CD4-positive, alpha-beta memory T cell (primary cell): ENCODE measurements at regions not wholly inside any gene's neighbourhood (a gene's known extent, or its start where the extent isn't known, plus 50 kb on each side); places are given as distances from the start of the nearest gene placed in this dataset.

Experiments used
- CTCF ChIA-PET: fragments of 350-600 bp; sonication (Branson Sonifier 250); formaldehyde crosslinking; loops from one replicate; lab custom pipeline; 2021; ENCODE audit warnings: inconsistent platforms; ENCODE audit not compliant: partially characterized antibody; lab: Charles Lee
- POLR2A ChIA-PET: fragments of 350-600 bp; sonication (Branson Sonifier 250); formaldehyde crosslinking; loops from one replicate; lab custom pipeline; 2021; ENCODE audit not compliant: partially characterized antibody; lab: Charles Lee
- DNase-seq, 5 donors: peaks; one replicate each; pipeline versions ENCODE4 v3.0.0 to v3.0.0-alpha.2; 2020 to 2022; ENCODE audit warnings: mixed read lengths in 1 of 5
- H3K27ac ChIP-seq: one replicate; pipeline ENCODE4 v1.7.0; 2013; ENCODE audit warnings: low read depth, low read length
- H3K27me3 ChIP-seq: 2 replicates; pipeline ENCODE4 v1.7.0; 2013; ENCODE audit warnings: mild to moderate bottlenecking, low read length, moderate library complexity; ENCODE audit not compliant: insufficient read depth
- H3K36me3 ChIP-seq: 2 replicates; pipeline ENCODE4 v1.7.0; 2013; ENCODE audit warnings: mild to moderate bottlenecking, low read length, moderate library complexity; ENCODE audit not compliant: insufficient read depth
- H3K4me1 ChIP-seq: 2 replicates; pipeline ENCODE4 v1.7.0; 2013; ENCODE audit warnings: mild to moderate bottlenecking, low read length, moderate library complexity; ENCODE audit not compliant: insufficient read depth
- H3K4me3 ChIP-seq, 2 donors: one replicate each; pipeline ENCODE4 v1.7.0; 2013; ENCODE audit warnings: low read length in 2 of 2, mild to moderate bottlenecking in 1 of 2
- H3K9me3 ChIP-seq, 2 donors: one replicate each; pipeline ENCODE4 v1.7.0; 2013; ENCODE audit warnings: low read length in 2 of 2, control low read depth in 1 of 2; ENCODE audit not compliant: control insufficient read depth in 1 of 2
- H3K27ac Mint-ChIP-seq, 7 donors: one replicate each; pipeline ENCODE4 v1.8.0; 2020 to 2021; ENCODE audit warnings: mixed read lengths in 7 of 7, mild to moderate bottlenecking in 6 of 7, inconsistent platforms in 3 of 7, moderate library complexity in 3 of 7
- H3K27me3 Mint-ChIP-seq, 2 donors: one replicate each; pipeline ENCODE4 v1.8.0; 2020 to 2021; ENCODE audit warnings: mixed read lengths in 2 of 2
- H3K36me3 Mint-ChIP-seq, 2 donors: one replicate each; pipeline ENCODE4 v1.8.0; 2020 to 2021; ENCODE audit warnings: mixed read lengths in 2 of 2, inconsistent platforms in 1 of 2, mild to moderate bottlenecking in 1 of 2
- H3K4me1 Mint-ChIP-seq, 4 donors: one replicate each; pipeline ENCODE4 v1.8.0; 2020 to 2021; ENCODE audit warnings: mixed read lengths in 4 of 4, mild to moderate bottlenecking in 1 of 4
- H3K4me3 Mint-ChIP-seq, 8 donors: one replicate each; pipeline ENCODE4 v1.8.0; 2020 to 2021; ENCODE audit warnings: mixed read lengths in 8 of 8, mild to moderate bottlenecking in 7 of 8, moderate library complexity in 6 of 8, inconsistent platforms in 3 of 8
- H3K9me3 Mint-ChIP-seq, 8 donors: one replicate each; pipeline ENCODE4 v1.8.0; 2020 to 2021; ENCODE audit warnings: mixed read lengths in 8 of 8, mild to moderate bottlenecking in 5 of 8, inconsistent platforms in 3 of 8, moderate library complexity in 1 of 8
- intact Hi-C: fragments of 100-400 bp; cut with micrococcal nuclease; formaldehyde crosslinking; loops from one replicate; pipeline ENCODE4 v1.15.1; 2023

- intact Hi-C loops, result no loop called here
- H3K4me3 ChIP-seq, result no peak overlapping the region
- H3K36me3 ChIP-seq, result no peaks in the 10 kb centered on the region
- Mint-ChIP-seq H3K36me3 (no peaks in the 10 kb centered on the region), H3K27me3 (no peaks in the 10 kb centered on the region), H3K4me3 (no peak overlapping the region), H3K9me3 (peaks cover 0 to 4% (median 0%) of the 10 kb centered on the region in 8 donors), H3K27ac (no peak overlapping the region), H3K4me1 (no peaks in the 10 kb centered on the region)
- no peak for DNase-seq
- no peak overlapping the region for H3K27ac ChIP-seq
- H3K4me1 ChIP-seq, result no peaks in the 10 kb centered on the region
- ChIA-PET POLR2A (no interaction called here), CTCF (no interaction called here)
- no peaks in the 10 kb centered on the region for H3K9me3 ChIP-seq
- H3K27me3 ChIP-seq, result no peaks in the 10 kb centered on the region
These were observed 391.2 kb downstream of the SLITRK2 start for GRCh38 chrX:146208821-146209220.

GRCh38 chrX:146224442-146224841 is 406.8 kb downstream of the SLITRK2 start:
- no peaks in the 10 kb centered on the region for H3K4me1 Mint-ChIP-seq
- H3K4me3 Mint-ChIP-seq, result no peak overlapping the region
- Histone ChIP-seq H3K4me1 (no peaks in the 10 kb centered on the region), H3K27ac (no peak overlapping the region), H3K9me3 (no peaks in the 10 kb centered on the region), H3K27me3 (no peaks in the 10 kb centered on the region), H3K4me3 (no peak overlapping the region), H3K36me3 (no peaks in the 10 kb centered on the region)
- no peaks in the 10 kb centered on the region for H3K27me3 Mint-ChIP-seq
- no peaks in the 10 kb centered on the region for H3K36me3 Mint-ChIP-seq
- DNase-seq, result no peak
- CTCF ChIA-PET, result no interaction called here
- no peak overlapping the region for H3K27ac Mint-ChIP-seq
- H3K9me3 Mint-ChIP-seq, result peaks cover 0 to 7% (median under 1%) of the 10 kb centered on the region in 8 donors
- POLR2A ChIA-PET, result no interaction called here
- intact Hi-C loops, result no loop called here

GRCh38 chrX:146238173-146238572 is 420.5 kb downstream of the SLITRK2 start:
- no peaks in the 10 kb centered on the region for H3K36me3 ChIP-seq
- H3K27me3 Mint-ChIP-seq, result no peaks in the 10 kb centered on the region
- no peaks in the 10 kb centered on the region for H3K9me3 ChIP-seq
- H3K36me3 Mint-ChIP-seq, result no peaks in the 10 kb centered on the region
- H3K9me3 Mint-ChIP-seq, result peaks cover 0 to 6% (median 0%) of the 10 kb centered on the region in 8 donors
- no peak overlapping the region for H3K4me3 Mint-ChIP-seq
- H3K27ac ChIP-seq, result no peak overlapping the region
- H3K27ac Mint-ChIP-seq, result no peak overlapping the region
- DNase-seq, result no peak
- H3K4me1 Mint-ChIP-seq, result no peaks in the 10 kb centered on the region
- no peaks in the 10 kb centered on the region for H3K4me1 ChIP-seq
- intact Hi-C loops, result no loop called here
- CTCF ChIA-PET, result no interaction called here
- H3K4me3 ChIP-seq, result no peak overlapping the region
- H3K27me3 ChIP-seq, result no peaks in the 10 kb centered on the region
- POLR2A ChIA-PET, result no interaction called here

DNA sequence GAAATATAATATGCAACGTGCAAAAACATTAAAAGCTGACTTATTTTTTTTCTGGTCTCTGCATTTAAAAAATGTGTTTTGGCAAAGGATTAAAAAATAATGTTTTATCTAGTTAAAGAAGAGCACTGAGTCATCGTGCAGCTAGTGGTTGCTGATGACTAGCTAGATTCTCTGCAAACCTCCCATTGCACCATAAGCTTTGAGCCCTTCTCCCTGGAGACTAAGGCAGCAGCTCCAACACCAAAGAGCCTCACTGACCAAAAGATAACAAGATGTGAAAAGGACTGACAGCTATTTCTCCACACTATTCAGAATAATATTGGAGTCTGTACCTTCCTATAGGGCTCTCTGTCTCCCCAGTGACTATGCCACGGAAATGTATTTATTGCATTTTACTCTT is 424.3 kb downstream of the SLITRK2 start:
- Mint-ChIP-seq H3K9me3 (peaks cover 0 to 4% (median 0%) of the 10 kb centered on the region in 8 donors), H3K27me3 (no peaks in the 10 kb centered on the region), H3K4me1 (no peaks in the 10 kb centered on the region), H3K27ac (no peak overlapping the region), H3K36me3 (no peaks in the 10 kb centered on the region), H3K4me3 (no peak overlapping the region)
- H3K4me1 ChIP-seq, result no peaks in the 10 kb centered on the region
- ChIA-PET CTCF (no interaction called here), POLR2A (interaction anchor here (0.6 kb wide), 1 partner anchor 197 kb away, joined by 3 read pairs; no protein-coding TSS in a partner anchor)
- intact Hi-C loops, result no loop called here
- no peak overlapping the region for H3K27ac ChIP-seq
- no peak for DNase-seq
- no peak overlapping the region for H3K4me3 ChIP-seq
- no peaks in the 10 kb centered on the region for H3K27me3 ChIP-seq
- no peaks in the 10 kb centered on the region for H3K9me3 ChIP-seq
- H3K36me3 ChIP-seq, result no peaks in the 10 kb centered on the region

GRCh38 chrX:146243041-146243440 is 425.4 kb downstream of the SLITRK2 start:
- H3K4me3 ChIP-seq, result no peak overlapping the region
- no peak for DNase-seq
- no peak overlapping the region for H3K4me3 Mint-ChIP-seq
- H3K27me3 Mint-ChIP-seq, result no peaks in the 10 kb centered on the region
- intact Hi-C loops, result no loop called here
- H3K27ac Mint-ChIP-seq, result no peak overlapping the region
- H3K36me3 ChIP-seq, result no peaks in the 10 kb centered on the region
- H3K4me1 Mint-ChIP-seq, result no peaks in the 10 kb centered on the region
- no peak overlapping the region for H3K27ac ChIP-seq
- H3K4me1 ChIP-seq, result no peaks in the 10 kb centered on the region
- CTCF ChIA-PET, result no interaction called here
- H3K27me3 ChIP-seq, result no peaks in the 10 kb centered on the region
- POLR2A ChIA-PET, result no interaction called here
- H3K9me3 ChIP-seq, result no peaks in the 10 kb centered on the region
- peaks cover 0 to 2% (median 0%) of the 10 kb centered on the region in 8 donors for H3K9me3 Mint-ChIP-seq
- no peaks in the 10 kb centered on the region for H3K36me3 Mint-ChIP-seq

DNA sequence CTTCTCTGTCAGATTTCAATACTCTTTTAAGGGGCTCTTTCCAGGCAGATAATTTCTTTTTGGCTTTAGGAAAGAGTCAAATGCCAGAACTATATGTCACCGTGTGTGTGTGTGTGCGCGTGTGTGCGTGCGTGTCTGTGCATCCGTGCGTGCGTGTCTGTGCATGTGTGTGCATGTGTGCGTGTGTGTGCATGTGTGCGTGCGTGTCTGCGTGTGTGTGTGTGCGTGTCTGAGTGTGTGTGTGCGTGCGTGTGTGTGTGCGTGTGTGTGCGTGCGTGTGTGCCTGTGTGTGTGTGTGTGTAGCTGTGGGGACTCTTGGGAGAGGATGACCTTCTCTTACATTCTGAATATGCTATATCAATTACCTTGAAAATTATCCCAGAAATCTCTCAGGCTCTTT is 441.6 kb downstream of the SLITRK2 start:
- H3K27me3 ChIP-seq, result no peaks in the 10 kb centered on the region
- ChIA-PET CTCF (no interaction called here), POLR2A (no interaction called here)
- H3K36me3 Mint-ChIP-seq, result no peaks in the 10 kb centered on the region
- H3K27ac Mint-ChIP-seq, result no peak overlapping the region
- H3K4me3 ChIP-seq, result no peak overlapping the region
- no peaks in the 10 kb centered on the region for H3K27me3 Mint-ChIP-seq
- H3K4me1 Mint-ChIP-seq, result no peaks in the 10 kb centered on the region
- no peaks in the 10 kb centered on the region for H3K36me3 ChIP-seq
- H3K4me1 ChIP-seq, result no peaks in the 10 kb centered on the region
- no peak overlapping the region for H3K27ac ChIP-seq
- H3K9me3 ChIP-seq, result no peaks in the 10 kb centered on the region
- peaks cover 0 to 11% (median under 1%) of the 10 kb centered on the region in 8 donors for H3K9me3 Mint-ChIP-seq
- H3K4me3 Mint-ChIP-seq, result no peak overlapping the region
- intact Hi-C loops, result no loop called here
- no peak for DNase-seq

GRCh38 chrX:146264763-146265375 is 447.2 kb downstream of the SLITRK2 start:
- no peaks in the 10 kb centered on the region for H3K9me3 ChIP-seq
- H3K36me3 ChIP-seq, result no peaks in the 10 kb centered on the region
- DNase-seq, result no peak
- Mint-ChIP-seq H3K4me3 (no peak overlapping the region), H3K4me1 (no peaks in the 10 kb centered on the region), H3K36me3 (no peaks in the 10 kb centered on the region), H3K27ac (peak overlapping the region in 1 of 7 donors; percentile 35), H3K27me3 (no peaks in the 10 kb centered on the region), H3K9me3 (peaks cover 0 to 4% (median 2%) of the 10 kb centered on the region in 8 donors)
- H3K27ac ChIP-seq, result no peak overlapping the region
- ChIA-PET POLR2A (no interaction called here), CTCF (no interaction called here)
- H3K4me3 ChIP-seq, result no peak overlapping the region
- intact Hi-C loops, result no loop called here
- H3K27me3 ChIP-seq, result no peaks in the 10 kb centered on the region
- H3K4me1 ChIP-seq, result no peaks in the 10 kb centered on the region
